ENCODE measurements at regions not wholly inside any gene's neighbourhood (a gene's known extent, or its start where the extent isn't known, plus 50 kb on each side); places are given as distances from the start of the nearest gene placed in this dataset.

GRCh38 chr22:27377501-27378295, 423.9 kb downstream of the MN1 start:
- TF ChIP-seq CTCF (IDR thresholded peaks at IDR 0.05), result no peak
- no peak for TF ChIP-seq EZH2 (IDR thresholded peaks at IDR 0.05; ENCODE audit: borderline replicate concordance, insufficient read depth, low read depth, low read length, poor library complexity, severe bottlenecking)
